ENCODE measurements at regions not wholly inside any gene's neighbourhood (a gene's known extent, or its start where the extent isn't known, plus 50 kb on each side); places are given as distances from the start of the nearest gene placed in this dataset.

DNA sequence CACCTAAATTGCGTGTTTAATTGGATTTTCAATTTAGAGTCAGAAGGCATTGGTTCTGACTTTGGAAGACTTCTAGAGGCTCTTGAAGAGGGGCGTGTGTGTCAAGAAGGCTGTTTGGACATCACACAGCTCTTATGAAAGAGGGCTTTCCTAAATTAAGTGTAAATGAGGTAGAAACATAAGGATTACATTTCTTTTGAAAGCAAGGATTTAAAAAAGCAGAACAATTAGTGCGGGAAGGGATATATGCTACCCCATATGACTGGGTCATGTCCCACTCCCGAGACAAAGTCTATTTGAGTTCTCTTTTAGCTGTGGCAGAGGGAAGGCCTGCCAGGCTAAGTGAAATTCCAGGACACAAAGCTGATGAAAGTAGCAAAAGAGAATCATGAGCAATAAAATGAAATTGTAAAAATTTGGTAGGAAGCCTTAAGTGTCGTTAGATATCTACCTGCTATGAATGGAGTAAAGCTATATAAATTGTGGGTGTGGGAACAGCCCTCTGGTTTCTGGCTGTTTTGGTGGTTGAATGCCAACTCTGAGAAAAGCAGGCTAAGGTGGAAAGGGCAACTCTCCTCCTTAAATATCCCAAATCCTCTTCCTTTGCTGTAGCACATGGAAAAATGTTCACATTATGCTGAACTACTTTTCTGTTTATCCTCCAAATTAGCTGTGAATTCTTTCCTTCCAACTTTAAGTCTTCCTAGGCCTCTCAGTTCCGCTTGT is 100.6 kb upstream of the TSC22D2 start:
- Histone ChIP-seq H3K18ac (ENCODE audit: low read depth, low read length) (peak overlapping the region; percentile 55; the same call in 1 of the 2 replicates), H4K8ac (ENCODE audit: low read depth in 2 of 2, low read length in 2 of 2) (peak overlapping the region; percentile 62 to 74; a peak in 2 of 4 replicates), H2BK5ac (ENCODE audit: low read depth, low read length, poor library complexity, severe bottlenecking) (no peak overlapping the region), H2BK15ac (ENCODE audit: low read depth, low read length) (peak overlapping the region; percentile 83; the same call in 1 of the 3 replicates), H3K79me1 (ENCODE audit: low read depth in 1 of 2, low read length in 2 of 2) (peaks cover 0 to 3% of the 10 kb centered on the region in 2 experiments; a peak in 1 of 4 replicates), H2AK9ac (replicated peaks; ENCODE audit: low read depth, low read length, poor library complexity) (no peak overlapping the region), H3K27ac (ENCODE audit: insufficient read depth, low read length) (no peak overlapping the region), H3K9me1 (ENCODE audit: insufficient read depth, low read length) (no peaks in the 10 kb centered on the region), H3K23ac (ENCODE audit: low read depth, low read length) (no peak overlapping the region), H3K27me3 (ENCODE audit: control insufficient read depth, insufficient read depth, low read length) (no peaks in the 10 kb centered on the region), H4K5ac (ENCODE audit: low read depth, low read length) (peak overlapping the region; percentile 59; the same call in 1 of the 2 replicates), H2BK20ac (ENCODE audit: low read depth, low read length) (peak overlapping the region; percentile 64), H4K20me1 (ENCODE audit: insufficient read depth, low read length) (no peaks in the 10 kb centered on the region), H3K4me3 (ENCODE audit: insufficient read depth, low read depth, low read length) (no peak overlapping the region), H3K14ac (replicated peaks; ENCODE audit: low read depth, low read length) (peak overlapping the region; percentile 36; the same call in 1 of the 2 replicates), H2BK120ac (ENCODE audit: low read depth, low read length) (peak overlapping the region; percentile 85; the same call in 1 of the 2 replicates), H4K91ac (ENCODE audit: insufficient read depth, low read depth, low read length) (peak overlapping the region; percentile 27), H3K56ac (ENCODE audit: extremely low read depth, insufficient read depth, low read length) (peak overlapping the region; percentile 9; the same call in 1 of the 2 replicates), H2AFZ (replicated peaks; ENCODE audit: low read length, poor library complexity) (peak overlapping the region; percentile 80), H3K9ac (ENCODE audit: low read depth, low read length) (no peak overlapping the region), H2AK5ac (ENCODE audit: low read depth, low read length) (peak overlapping the region; percentile 35; the same call in 1 of the 2 replicates), H3K4me1 (ENCODE audit: control insufficient read depth, insufficient read depth, low read length) (peaks cover 8% of the 10 kb centered on the region), H3K36me3 (ENCODE audit: control insufficient read depth, insufficient read depth, low read length) (no peaks in the 10 kb centered on the region), H3K4ac (ENCODE audit: low read depth, low read length) (peak overlapping the region; percentile 62; the same call in 1 of the 2 replicates), H3K4me2 (ENCODE audit: low read depth, low read length) (no peak overlapping the region), H3K9me3 (ENCODE audit: control insufficient read depth, insufficient read depth, low read length) (peaks cover 4% of the 10 kb centered on the region)
- intact Hi-C loops (cut with micrococcal nuclease) (no loop called here), in situ Hi-C loops (cut with MboI; ENCODE audit: low sequenced_read_pairs) (no loop called here), dilution Hi-C loops (cut with HindIII; ENCODE audit: low sequenced_read_pairs, unreplicated experiment) (no loop called here)
- WGBS, 2 experiments (ENCODE audit: extremely low coverage in 2 of 2, insufficient read length in 1 of 2) = 83% methylated on average over 1 of the region's 6 CpGs; no CpG with 5 or more reads in 1 of the 2 experiments
- no TSS peak for BruUV-seq (replicated peaks)
- ChIA-PET POLR2A (ENCODE audit: unreplicated experiment) (no interaction called here), CTCF (no interaction called here)
- DNase-seq = no peak
- ATAC-seq (ENCODE audit: low read depth) = no peak
- TF ChIP-seq RAD21 (IDR thresholded peaks at IDR 0.05; ENCODE audit: low read length) (no peak), FOS (IDR thresholded peaks at IDR 0.05; ENCODE audit: low read depth, low read length) (no peak), RFX5 (IDR thresholded peaks at IDR 0.05; ENCODE audit: low read depth, low read length) (no peak), POLR2A (IDR thresholded peaks at IDR 0.05; ENCODE audit: low read depth, low read length) (no peak), USF2 (IDR thresholded peaks at IDR 0.05; ENCODE audit: low read depth, low read length) (no peak), SMC3 (IDR thresholded peaks at IDR 0.05; ENCODE audit: low read depth, low read length) (no peak), RCOR1 (IDR thresholded peaks at IDR 0.05; ENCODE audit: insufficient replicate concordance, low read length) (no peak), CHD1 (IDR thresholded peaks at IDR 0.05; ENCODE audit: low read depth, low read length) (no peak), CEBPB (IDR thresholded peaks at IDR 0.05; ENCODE audit: low read depth, low read length) (no peak), MAZ (IDR thresholded peaks at IDR 0.05; ENCODE audit: borderline replicate concordance, low read depth, low read length) (no peak), MAFK (IDR thresholded peaks at IDR 0.05; ENCODE audit: low read depth, low read length) (no peak), MXI1 (IDR thresholded peaks at IDR 0.05; ENCODE audit: borderline replicate concordance, low read depth, low read length) (no peak), NFE2L2 (IDR thresholded peaks at IDR 0.05; ENCODE audit: low read depth, low read length) (no peak)
- TF ChIP-seq, protein P1, sequence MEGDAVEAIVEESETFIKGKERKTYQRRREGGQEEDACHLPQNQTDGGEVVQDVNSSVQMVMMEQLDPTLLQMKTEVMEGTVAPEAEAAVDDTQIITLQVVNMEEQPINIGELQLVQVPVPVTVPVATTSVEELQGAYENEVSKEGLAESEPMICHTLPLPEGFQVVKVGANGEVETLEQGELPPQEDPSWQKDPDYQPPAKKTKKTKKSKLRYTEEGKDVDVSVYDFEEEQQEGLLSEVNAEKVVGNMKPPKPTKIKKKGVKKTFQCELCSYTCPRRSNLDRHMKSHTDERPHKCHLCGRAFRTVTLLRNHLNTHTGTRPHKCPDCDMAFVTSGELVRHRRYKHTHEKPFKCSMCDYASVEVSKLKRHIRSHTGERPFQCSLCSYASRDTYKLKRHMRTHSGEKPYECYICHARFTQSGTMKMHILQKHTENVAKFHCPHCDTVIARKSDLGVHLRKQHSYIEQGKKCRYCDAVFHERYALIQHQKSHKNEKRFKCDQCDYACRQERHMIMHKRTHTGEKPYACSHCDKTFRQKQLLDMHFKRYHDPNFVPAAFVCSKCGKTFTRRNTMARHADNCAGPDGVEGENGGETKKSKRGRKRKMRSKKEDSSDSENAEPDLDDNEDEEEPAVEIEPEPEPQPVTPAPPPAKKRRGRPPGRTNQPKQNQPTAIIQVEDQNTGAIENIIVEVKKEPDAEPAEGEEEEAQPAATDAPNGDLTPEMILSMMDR (conservative IDR thresholded peaks at IDR 0.05; ENCODE audit: low read depth, low read length) = no peak
- TF ChIP-seq, protein P2, sequence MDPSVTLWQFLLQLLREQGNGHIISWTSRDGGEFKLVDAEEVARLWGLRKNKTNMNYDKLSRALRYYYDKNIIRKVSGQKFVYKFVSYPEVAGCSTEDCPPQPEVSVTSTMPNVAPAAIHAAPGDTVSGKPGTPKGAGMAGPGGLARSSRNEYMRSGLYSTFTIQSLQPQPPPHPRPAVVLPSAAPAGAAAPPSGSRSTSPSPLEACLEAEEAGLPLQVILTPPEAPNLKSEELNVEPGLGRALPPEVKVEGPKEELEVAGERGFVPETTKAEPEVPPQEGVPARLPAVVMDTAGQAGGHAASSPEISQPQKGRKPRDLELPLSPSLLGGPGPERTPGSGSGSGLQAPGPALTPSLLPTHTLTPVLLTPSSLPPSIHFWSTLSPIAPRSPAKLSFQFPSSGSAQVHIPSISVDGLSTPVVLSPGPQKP (IDR thresholded peaks at IDR 0.05; ENCODE audit: borderline replicate concordance, low read depth, low read length) = no peak

All from IMR-90 (cell line).